HG03025 (cell line): ENCODE measurements at regions not wholly inside any gene's neighbourhood (a gene's known extent, or its start where the extent isn't known, plus 50 kb on each side); places are given as distances from the start of the nearest gene placed in this dataset.

Experiments
- ATAC-seq: cut with Tn5 transposase; IDR thresholded peaks from one replicate; pipeline ENCODE4 v1.9.1; 2021; ENCODE audit warnings: mild to moderate bottlenecking, moderate library complexity; ENCODE audit not compliant: unreplicated experiment, low FRiP score

DNA sequence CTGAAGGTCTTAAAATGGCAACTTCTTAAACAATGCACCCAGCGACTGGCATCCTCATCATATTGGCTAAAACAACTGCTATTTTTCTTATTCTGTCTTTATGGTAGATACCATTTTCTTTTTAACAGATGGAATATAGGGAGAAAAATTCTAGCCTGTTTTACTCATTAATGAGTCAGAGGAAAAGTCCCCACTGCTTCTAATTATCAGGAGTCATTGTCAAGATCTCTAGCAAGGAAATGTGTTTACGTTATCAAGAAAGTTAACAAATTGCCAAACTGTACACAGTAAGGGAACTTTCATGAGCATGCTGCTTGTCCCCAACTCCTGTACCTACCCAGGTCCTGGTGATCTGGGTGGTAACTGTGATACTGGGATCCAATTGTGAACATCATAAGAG is 117.7 kb upstream of the KIAA1217 start:
- no peak for ATAC-seq

DNA sequence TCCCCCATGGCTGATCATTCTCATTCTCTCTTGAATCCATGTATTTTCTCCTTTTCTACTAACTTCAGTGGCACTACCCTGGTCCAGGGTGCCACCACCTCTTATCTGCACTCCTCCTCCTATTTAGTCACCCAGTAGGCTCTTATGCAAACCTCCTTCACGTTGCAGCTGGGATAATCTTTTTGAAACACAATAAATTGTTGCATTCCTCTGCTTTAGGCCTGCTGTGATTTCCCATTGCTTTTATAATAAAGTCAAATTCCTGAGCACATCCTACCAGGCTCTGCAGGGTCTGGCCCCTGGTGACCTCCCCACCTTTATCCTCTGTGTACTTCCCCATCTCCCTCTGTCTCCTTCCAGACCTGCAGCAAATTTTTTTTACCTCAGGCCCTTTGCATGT is 112.7 kb upstream of the KIAA1217 start:
- no peak for ATAC-seq

DNA sequence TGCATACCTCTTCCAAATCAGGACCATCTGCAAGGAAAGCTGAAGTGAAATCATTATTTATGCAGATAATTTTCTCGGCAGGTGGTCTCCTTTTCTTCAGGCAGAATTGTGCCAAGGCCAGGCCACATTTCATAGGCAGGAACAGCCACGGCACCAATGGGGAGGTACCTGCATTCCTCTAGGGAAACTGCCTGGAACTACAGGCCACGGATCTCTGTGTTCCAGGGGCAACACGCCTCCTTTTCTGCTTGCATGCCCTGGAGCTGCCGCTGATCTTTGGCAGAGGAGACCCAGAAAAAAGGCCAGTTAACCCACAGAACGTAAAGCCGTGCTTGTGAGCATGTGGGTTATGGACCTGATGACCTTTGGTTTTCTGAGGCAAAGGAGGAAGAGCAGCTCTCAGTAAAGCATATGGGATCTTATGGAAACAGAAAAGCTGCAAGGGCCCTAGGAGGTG is 111.2 kb upstream of the KIAA1217 start:
- ATAC-seq: no peak

DNA sequence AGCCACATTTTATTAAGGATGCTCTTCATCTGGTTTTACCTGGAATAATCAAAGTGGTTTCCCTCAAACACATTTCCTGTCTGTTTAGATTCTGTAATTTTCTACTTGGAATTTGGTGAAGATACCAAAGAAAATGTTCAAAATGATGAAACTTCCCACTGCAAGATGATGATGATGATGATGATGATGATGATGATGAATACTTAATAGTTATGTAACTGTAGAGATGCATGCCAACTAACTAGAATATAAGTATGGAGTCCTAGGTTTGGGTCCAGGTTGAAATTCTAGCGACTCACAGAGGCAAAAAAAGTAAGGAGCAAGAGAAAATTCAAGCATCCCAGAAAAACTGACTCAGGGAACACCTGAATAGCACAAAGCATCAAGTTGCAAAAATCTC is 104.0 kb upstream of the KIAA1217 start:
- ATAC-seq: no peak

DNA sequence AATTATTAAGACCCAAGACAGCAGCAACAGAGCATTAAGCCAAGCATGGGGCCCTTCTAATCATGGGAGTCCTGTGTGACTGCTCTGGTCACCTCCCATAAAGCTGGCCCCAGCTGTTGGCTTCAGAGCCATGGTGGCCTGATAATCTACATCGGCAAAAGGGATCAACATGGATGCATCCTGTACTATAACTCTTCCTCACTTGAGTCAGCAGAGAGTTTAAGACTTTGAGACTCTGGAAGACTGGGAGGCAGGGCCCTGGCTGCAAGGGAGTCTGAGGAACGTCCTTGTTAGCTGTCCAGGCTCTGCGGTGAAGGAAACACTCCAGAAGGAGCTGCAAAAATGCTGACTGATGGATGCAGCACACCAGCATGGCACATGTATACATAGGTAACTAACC is 95.0 kb upstream of the KIAA1217 start:
- no peak for ATAC-seq

DNA sequence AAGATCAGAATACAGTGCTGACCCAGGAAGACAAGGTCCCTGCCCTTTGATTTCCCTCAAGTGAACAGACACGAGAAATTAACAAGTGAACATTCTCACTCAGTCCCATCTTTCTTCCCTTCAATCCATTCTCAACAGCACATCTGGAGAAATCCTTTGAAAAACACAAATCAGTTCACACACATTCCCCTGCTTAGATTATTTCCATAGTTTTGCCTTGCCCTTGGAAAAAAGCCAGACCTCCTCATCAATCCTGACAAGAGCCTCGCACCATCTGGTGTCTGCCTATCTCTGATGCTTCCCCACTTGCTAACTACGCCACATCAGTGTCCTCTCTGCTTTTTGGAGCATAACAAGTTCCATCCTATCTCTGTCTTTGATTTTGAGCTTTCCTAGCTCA is 94.4 kb upstream of the KIAA1217 start:
- no peak for ATAC-seq

DNA sequence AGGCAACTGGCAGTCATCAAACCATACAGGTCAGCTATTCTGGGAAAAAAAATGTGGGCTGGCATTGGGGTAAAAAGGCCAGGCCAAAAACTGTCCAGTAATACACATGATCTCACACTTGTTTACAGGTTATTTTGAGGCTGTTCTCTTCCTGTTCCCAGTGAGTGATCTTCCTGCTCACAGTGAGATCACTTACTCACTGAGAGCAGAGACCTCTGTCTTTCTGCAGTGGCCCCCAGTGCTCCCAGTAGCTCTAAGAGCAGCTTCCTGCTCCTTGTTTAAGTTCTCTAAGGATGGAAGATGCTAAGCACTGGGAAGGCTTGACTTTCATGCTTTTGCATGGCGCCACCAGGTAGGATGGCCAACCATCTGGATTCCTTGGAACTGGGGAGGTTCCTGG is 93.5 kb upstream of the KIAA1217 start:
- ATAC-seq: no peak

DNA sequence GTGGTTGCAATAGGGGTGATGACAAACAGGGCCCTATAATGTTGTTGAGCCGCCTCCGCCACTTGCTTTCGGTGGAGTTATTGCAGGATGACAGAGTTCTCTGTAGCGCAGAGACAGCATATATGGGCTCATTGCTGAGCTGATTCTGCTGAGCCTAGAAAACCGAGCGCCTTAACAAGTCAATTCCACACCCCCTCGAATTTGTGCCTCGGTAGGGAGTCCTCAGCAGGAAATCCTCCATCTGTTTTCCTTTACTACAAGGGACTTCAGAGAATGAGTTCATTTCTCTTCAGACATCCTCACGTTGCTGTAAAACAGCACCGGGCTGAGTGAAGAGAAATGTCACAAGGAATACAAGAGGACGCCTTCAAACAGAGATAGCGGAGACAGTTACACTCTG is 90.7 kb upstream of the KIAA1217 start:
- ATAC-seq: no peak

DNA sequence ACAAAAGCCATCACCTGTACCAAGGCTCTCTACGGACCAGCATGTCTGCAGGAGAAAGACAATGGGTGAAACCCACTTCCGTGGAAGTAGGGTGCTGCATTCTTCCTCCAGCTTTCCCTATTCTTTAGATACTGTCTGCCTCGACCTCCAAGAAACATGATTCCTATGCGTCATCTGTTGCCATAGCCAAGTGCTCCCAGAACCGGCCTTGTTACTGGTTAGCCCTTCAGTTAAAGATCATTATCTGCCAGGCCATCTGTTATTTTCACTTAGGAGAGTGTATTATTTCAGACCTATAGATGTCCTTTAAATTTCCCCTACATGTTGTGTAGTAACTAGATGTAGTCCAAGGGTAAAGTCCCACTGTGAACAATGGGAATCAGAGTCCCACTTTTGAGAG is 89.0 kb upstream of the KIAA1217 start:
- no peak for ATAC-seq

DNA sequence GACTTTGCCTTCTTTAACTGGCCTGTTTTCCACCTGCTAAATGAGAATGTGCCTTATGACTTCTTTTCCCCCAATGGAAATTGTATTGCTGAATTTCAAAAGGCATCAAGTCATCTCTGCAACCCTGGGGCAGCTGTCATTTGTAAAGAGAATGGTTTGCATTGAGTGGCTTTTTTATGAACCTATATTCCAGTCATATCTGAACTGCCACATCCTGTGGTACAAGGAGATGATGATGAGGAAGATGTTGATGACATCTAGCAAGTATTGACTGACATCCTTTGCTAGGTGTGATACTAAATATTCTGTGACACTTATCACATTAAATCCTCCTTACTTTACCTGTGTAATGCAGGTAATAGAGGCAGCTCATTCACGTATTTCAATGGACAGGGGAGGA is 88.3 kb upstream of the KIAA1217 start:
- no peak for ATAC-seq

DNA sequence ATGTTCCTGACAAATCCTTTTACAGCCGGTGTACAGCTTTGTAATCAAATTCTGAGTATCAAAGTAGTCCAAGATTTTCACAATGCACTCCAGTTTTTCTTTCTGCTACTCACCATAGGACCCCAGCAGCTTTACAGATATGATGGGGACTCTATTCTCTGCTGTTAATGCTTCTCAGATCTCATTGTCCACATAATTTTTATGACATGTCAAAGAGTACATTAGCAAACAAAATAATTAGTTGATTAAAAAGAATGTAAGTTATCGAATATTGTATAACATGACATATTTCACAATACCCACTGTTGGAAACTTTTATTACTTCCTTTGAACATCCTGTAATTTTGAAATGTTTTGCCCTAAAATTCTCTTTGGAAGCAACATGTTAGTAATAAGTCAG is 81.4 kb upstream of the KIAA1217 start:
- no peak for ATAC-seq

DNA sequence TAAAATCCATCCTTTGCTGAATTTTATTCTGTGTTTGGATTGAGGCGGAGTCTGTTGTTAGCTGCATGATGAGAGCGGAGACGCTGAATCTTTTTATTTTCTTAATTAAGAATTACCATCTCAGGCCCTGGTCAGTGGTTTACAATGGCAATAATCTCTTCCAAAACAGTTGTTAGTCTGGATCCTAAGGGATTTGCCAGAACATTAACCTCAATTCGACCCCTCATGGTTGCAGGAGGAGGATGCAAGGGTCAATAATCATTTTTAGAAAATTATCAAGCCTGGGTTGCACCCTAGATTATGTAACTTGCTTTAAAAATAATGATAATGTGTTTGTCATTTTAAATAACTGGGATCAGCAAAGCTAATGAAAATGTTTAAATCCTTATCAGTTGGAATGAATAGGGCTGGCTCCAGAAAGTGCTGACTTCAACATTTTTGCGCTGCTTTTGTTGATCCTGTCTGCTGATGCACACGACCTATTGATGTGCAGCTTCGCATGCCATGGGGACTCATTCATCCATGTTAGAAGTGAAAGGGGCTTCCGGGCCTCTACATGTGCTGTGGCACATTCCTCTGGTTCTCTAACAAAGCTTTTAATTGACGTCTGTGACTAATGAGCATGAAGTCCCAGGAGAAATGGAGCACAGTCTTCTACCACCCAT is 80.7 kb upstream of the KIAA1217 start:
- ATAC-seq: no peak

DNA sequence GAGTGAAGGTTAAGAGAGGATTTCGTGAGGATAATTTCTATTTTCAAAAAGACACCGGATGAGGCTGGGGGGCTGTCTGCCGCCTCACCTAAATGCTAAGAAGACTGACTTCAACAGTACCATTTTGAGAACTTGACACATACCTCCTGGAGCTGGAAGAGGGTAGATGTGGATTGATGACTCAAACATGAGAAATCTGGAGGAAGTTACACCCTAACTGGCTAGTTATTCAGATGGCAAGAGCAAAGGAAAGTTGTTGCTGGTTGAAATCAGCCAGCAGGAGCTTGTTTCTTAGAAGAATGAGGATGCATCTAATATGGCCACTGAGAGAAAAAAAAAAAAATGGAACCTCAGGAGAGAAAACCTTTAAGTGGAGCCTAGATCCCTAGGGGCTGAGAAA is 76.2 kb upstream of the KIAA1217 start:
- no peak for ATAC-seq

DNA sequence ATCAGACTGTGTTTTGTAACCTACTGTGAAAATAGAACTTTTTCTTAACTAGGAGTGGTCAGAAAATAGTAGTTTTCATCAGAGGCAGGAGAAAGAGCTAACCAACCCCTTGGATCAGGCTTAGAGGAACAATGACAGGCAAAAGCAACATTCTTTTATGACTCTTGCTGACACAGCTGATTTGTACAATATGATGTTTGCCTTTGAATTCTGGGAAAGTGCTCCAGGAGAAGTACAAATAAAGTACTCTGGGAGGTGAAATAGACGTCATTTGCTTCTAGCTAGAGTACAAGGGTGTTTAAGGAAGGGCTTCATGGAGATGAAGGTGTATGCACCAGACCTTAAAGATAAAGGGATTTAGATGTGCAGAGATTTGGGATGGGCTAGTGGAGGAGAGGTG is 75.1 kb upstream of the KIAA1217 start:
- no peak for ATAC-seq

DNA sequence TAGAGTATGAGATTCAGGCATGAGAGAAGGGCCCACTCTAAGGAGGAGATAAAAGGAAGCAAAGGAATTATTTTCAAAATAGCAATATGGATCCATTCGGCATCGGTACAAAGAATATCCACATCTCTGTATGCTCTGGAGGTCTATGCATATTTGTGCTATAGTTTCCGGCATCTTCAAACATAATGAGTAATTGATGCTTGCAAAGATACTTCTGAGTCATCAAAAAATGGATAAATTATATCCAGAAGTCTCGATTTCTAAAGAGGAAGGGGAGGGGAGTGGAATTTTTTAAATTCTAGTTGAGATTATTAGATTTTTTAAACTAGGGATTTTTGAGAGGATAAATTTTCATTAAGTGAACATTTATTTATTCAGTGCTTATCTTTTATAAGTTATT is 72.9 kb upstream of the KIAA1217 start:
- ATAC-seq: no peak

DNA sequence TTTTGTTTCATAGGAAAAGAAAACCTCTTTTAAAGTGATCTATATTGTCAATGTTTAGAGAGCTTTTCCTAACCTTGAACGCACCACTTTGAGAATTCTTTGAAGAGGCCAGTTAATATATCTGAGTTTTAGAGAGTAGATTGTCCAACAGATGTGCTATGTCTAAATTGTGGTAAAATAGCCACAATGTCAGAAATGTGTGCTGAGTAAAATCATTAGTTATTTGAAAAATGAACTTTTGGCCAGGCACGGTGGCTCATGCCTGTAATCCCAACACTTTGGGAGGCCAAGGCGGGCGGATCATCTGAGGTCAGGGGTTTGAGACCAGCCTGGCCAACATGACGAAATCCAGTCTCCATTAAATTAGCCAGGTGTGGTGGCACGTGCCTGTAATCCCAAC is 61.6 kb upstream of the KIAA1217 start:
- ATAC-seq: no peak

DNA sequence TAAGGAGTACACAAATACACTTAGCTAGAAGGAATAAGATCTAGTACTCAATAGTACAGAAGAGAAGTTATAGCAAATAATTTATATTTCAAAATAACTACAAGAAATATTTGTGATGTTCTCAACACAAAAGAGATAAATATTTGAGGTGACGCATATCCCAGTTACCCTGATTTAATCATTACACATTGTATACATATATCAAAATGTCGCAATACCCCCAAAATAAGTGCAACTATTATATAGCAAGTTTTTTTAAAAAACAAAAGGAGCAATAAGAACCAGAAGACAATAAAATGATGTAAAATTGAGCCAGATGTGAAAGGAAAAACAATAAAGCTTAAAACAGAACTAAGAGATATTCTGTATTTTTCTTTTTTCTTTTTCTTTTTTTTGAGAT is 59.3 kb upstream of the KIAA1217 start:
- no peak for ATAC-seq

DNA sequence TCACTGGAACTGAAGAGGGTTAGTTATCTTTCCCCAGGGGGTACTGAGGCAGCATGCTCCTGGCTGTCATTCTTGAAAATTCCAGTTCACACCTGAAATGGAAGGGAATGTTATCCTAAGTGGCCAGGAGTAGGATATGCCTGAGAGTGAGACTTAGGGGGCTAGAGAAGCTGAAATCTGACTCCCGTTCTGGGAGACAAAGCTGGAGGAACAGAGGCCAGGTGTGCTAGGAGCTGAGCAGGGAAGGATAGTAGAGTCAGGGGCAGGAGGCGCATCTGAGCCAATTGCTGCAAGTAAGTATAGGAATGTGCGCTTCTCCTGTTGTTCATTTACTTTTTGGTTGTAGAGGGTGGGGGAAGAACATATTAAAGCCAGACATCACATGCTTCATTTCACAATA is 58.1 kb upstream of the KIAA1217 start:
- ATAC-seq: no peak

DNA sequence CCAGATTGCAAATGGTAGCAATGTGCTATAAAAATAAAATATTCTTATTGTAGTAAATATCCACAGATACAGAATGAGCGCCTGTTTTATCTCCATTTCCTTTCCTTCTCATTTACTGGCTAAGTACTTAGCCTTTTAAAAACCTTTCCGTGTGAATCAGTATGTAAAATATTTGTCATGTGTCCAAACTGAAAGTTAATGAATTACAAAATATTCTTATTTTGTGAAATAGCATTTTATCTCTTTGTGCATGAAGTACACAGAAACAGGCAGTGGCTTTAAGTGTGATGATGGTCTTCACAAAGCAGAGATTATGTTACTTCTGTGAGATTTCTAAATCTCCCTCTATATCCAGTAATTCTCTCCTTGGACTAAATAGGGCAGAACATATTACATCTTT is 56.7 kb upstream of the KIAA1217 start:
- ATAC-seq: no peak

DNA sequence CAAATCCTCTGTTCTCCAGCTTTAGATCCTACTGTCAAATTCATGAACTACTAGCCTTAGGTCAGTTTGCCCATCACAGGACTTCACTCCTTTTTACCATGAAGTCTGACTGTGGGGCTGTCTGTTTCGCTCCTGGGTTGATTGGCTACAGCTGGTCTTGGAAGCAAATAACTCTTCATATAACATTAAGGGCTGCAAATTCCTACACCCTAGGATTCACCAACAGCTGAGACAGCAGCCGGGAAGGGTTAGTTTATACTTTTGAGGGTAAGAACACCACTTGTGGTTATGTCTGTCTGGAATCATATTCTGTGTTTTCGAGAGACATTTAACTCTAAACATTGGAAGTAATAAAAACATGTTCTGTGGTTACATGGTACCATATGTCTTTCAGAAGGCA is 55.9 kb upstream of the KIAA1217 start:
- ATAC-seq: no peak

DNA sequence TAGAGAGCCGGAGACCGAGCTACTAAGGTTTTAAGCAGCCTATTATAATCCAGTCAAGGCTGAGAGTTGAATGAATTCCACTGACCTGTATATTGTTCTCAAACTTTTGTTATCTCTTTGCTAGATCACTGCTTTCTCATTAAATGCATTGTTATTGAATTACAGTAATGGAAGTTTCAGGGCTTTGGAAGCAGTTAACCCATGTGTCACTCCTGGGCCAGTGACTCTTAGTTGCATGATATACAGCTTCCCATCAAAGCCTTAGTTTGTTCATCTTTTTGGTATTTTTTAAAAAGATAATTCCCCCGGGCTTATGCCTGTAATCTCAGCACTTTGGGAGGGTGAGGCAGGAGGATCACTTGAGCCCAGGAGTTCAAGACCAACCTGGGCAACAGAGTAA is 55.4 kb upstream of the KIAA1217 start:
- no peak for ATAC-seq

DNA sequence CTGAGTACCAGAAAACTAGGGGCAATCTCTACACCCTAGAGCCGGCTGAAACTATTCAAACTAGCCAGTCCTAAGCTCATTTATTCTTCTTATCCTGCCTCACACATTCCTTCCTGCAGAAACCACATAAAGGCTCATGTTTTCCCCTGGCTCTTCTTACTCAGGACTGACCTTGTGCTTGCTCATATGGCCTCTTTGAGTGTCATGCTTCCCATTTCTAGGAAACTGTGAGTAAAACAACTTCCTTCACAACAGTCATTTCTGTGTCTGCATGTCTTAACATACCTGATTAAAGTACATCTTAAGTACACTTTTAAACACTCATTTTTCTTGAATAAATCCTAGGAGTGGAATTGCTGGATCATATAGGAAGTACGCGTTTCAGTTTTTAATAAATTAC is 52.3 kb upstream of the KIAA1217 start:
- no peak for ATAC-seq

DNA sequence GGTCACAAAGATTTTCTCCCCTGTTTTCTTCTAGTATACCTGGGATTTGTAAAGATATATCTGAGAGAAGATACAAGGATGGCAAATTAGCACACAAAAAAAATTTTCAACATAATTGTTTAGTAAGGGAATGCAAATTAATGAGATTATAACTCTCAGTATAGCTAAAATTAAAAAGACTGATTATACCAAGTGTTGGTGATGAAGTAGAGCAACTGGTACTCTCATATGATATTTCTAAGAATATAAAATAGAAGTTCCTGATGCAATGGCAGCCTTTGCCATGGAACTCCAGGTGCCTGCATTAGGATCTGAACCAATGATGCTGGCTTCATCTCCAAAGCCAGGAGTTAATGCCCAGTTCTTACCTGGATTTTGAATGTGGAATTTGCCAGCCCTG is 51.4 kb upstream of the KIAA1217 start:
- no peak for ATAC-seq
